HG03575 (cell line): ENCODE measurements at regions not wholly inside any gene's neighbourhood (a gene's known extent, or its start where the extent isn't known, plus 50 kb on each side); places are given as distances from the start of the nearest gene placed in this dataset.

ENCODE experiments used
- ATAC-seq: cut with Tn5 transposase; IDR thresholded peaks from one replicate; pipeline ENCODE4 v1.9.1; 2021; ENCODE audit not compliant: unreplicated experiment, insufficient number of reproducible peaks, low FRiP score; ENCODE audit errors: extremely low read depth

- ATAC-seq: no peak
Observed at GRCh38 chr11:95695181-95695580, 94.4 kb downstream of the FAM76B start.

- no peak for ATAC-seq
Observed at GRCh38 chr11:95693298-95693697, 96.3 kb downstream of the FAM76B start.

GRCh38 chr11:95692526-95693260 lies 96.9 kb downstream of the FAM76B start:
- no peak for ATAC-seq

- ATAC-seq: no peak
Observed at GRCh38 chr11:95690100-95690499, 99.5 kb downstream of the FAM76B start.

GRCh38 chr11:95688501-95689222 lies 100.9 kb downstream of the FAM76B start:
- no peak for ATAC-seq

- no peak for ATAC-seq
Observed at GRCh38 chr11:95688015-95688414, 101.6 kb downstream of the FAM76B start.

- ATAC-seq: no peak
Observed at GRCh38 chr11:95686265-95686664, 103.3 kb downstream of the FAM76B start.

GRCh38 chr11:95684701-95685100 lies 104.9 kb downstream of the FAM76B start:
- ATAC-seq: no peak

GRCh38 chr11:95684170-95684569 lies 105.4 kb downstream of the FAM76B start:
- ATAC-seq: no peak

- no peak for ATAC-seq
Observed at GRCh38 chr11:95682552-95682951, 107.0 kb downstream of the FAM76B start.

GRCh38 chr11:95680169-95680929 lies 109.2 kb downstream of the FAM76B start:
- peak; percentile 48 for ATAC-seq

GRCh38 chr11:95678988-95679387 lies 110.6 kb downstream of the FAM76B start:
- no peak for ATAC-seq

GRCh38 chr11:95676308-95676707 lies 113.3 kb downstream of the FAM76B start:
- ATAC-seq: no peak

GRCh38 chr11:95675585-95675984 lies 114.0 kb downstream of the FAM76B start:
- ATAC-seq: no peak

- ATAC-seq: no peak
Observed at GRCh38 chr11:95674657-95675358, 114.8 kb downstream of the FAM76B start.

GRCh38 chr11:95671768-95672167 lies 117.8 kb downstream of the FAM76B start:
- ATAC-seq: no peak

GRCh38 chr11:95668131-95668530 lies 121.5 kb downstream of the FAM76B start:
- no peak for ATAC-seq

GRCh38 chr11:95661162-95661561 lies 128.4 kb downstream of the FAM76B start:
- ATAC-seq: no peak

GRCh38 chr11:95660038-95660437 lies 129.5 kb downstream of the FAM76B start:
- no peak for ATAC-seq
